KMS-11 (cell line): ENCODE measurements at regions not wholly inside any gene's neighbourhood (a gene's known extent, or its start where the extent isn't known, plus 50 kb on each side); places are given as distances from the start of the nearest gene placed in this dataset.

ENCODE experiments used
- H2AFZ ChIP-seq: fragments of 200-600 bp; sonication (generic); 2 replicates; pipeline ENCODE4 v1.6.1; 2016; ENCODE audit warnings: antibody characterized with exemption, mixed run types, low read depth
- H3K27ac ChIP-seq: fragments of 200-600 bp; sonication (generic); 2 replicates; pipeline ENCODE4 v1.6.1; 2016; ENCODE audit warnings: mild to moderate bottlenecking, mixed run types
- H3K27me3 ChIP-seq: fragments of 200-600 bp; sonication (generic); 2 replicates; pipeline ENCODE4 v1.6.1; 2017; ENCODE audit warnings: mild to moderate bottlenecking, low read depth, mixed run types, moderate library complexity; ENCODE audit not compliant: insufficient read depth
- H3K36me3 ChIP-seq: fragments of 200-600 bp; sonication (generic); 2 replicates; pipeline ENCODE4 v1.6.1; 2017; ENCODE audit warnings: mild to moderate bottlenecking, mixed run types; ENCODE audit not compliant: insufficient read depth
- H3K4me1 ChIP-seq: fragments of 200-600 bp; sonication (generic); 2 replicates; pipeline ENCODE4 v1.6.1; 2016; ENCODE audit warnings: mild to moderate bottlenecking, low read depth, mixed run types; ENCODE audit not compliant: poor library complexity, severe bottlenecking
- H3K4me2 ChIP-seq: fragments of 200-600 bp; sonication (generic); 2 replicates; pipeline ENCODE4 v1.7.0; 2016; ENCODE audit warnings: mild to moderate bottlenecking, mixed run types
- H3K4me3 ChIP-seq: fragments of 200-600 bp; sonication (generic); IDR thresholded peaks from 2 replicates; pipeline ENCODE4 v1.6.1; 2017; ENCODE audit warnings: low read depth, low read length, mixed read lengths; ENCODE audit not compliant: insufficient read depth
- H3K79me2 ChIP-seq: fragments of 200-600 bp; sonication (generic); 2 replicates; pipeline ENCODE4 v1.6.1; 2016; ENCODE audit warnings: low read depth, mixed run types; ENCODE audit not compliant: insufficient read depth
- H3K9ac ChIP-seq: fragments of 200-600 bp; sonication (generic); 2 replicates; pipeline ENCODE4 v1.6.1; 2016; ENCODE audit warnings: mild to moderate bottlenecking, mixed run types
- H4K20me1 ChIP-seq: fragments of 200-600 bp; sonication (generic); 2 replicates; pipeline ENCODE4 v1.6.1; 2016; ENCODE audit warnings: mild to moderate bottlenecking, mixed run types; ENCODE audit not compliant: insufficient read depth
- TF ChIP-seq, protein P1 (sequence below): fragments of 200-600 bp; sonication (generic); conservative IDR thresholded peaks from 2 replicates; pipeline ENCODE4 v1.6.1; 2017; ENCODE audit warnings: low read depth, mild to moderate bottlenecking, antibody characterized with exemption, low read length, moderate library complexity, mixed read lengths

DNA sequence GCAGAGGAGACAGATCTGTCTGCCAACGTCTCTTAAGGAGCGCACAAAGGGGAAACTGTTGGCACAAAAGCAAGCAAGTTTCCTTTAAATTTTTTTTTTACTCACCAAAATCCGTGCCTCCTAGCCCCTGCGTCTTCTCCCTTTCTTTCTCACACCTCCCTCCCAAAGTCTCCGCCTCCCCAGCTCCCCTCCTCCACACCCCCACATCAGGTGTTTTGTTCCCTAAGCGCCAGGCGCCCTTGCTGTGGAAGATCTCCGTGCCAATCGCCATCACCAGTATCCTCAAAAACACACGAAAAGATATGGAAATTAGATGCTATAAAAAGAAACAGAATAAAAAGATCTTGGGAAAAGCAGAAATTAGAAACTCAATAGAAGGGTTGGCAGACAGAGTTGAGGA, 87.6 kb downstream of the DRD1 start:
- no peaks in the 10 kb centered on the region for H3K79me2 ChIP-seq
- TF ChIP-seq, protein P1, sequence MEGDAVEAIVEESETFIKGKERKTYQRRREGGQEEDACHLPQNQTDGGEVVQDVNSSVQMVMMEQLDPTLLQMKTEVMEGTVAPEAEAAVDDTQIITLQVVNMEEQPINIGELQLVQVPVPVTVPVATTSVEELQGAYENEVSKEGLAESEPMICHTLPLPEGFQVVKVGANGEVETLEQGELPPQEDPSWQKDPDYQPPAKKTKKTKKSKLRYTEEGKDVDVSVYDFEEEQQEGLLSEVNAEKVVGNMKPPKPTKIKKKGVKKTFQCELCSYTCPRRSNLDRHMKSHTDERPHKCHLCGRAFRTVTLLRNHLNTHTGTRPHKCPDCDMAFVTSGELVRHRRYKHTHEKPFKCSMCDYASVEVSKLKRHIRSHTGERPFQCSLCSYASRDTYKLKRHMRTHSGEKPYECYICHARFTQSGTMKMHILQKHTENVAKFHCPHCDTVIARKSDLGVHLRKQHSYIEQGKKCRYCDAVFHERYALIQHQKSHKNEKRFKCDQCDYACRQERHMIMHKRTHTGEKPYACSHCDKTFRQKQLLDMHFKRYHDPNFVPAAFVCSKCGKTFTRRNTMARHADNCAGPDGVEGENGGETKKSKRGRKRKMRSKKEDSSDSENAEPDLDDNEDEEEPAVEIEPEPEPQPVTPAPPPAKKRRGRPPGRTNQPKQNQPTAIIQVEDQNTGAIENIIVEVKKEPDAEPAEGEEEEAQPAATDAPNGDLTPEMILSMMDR = no peak
- no peaks in the 10 kb centered on the region for H4K20me1 ChIP-seq
- H3K27ac ChIP-seq = no peak overlapping the region
- no peak overlapping the region for H2AFZ ChIP-seq
- no peaks in the 10 kb centered on the region for H3K36me3 ChIP-seq
- H3K9ac ChIP-seq = no peak overlapping the region
- H3K4me3 ChIP-seq = no peak overlapping the region
- no peak overlapping the region for H3K4me2 ChIP-seq
- no peaks in the 10 kb centered on the region for H3K4me1 ChIP-seq
- H3K27me3 ChIP-seq = no peaks in the 10 kb centered on the region

DNA sequence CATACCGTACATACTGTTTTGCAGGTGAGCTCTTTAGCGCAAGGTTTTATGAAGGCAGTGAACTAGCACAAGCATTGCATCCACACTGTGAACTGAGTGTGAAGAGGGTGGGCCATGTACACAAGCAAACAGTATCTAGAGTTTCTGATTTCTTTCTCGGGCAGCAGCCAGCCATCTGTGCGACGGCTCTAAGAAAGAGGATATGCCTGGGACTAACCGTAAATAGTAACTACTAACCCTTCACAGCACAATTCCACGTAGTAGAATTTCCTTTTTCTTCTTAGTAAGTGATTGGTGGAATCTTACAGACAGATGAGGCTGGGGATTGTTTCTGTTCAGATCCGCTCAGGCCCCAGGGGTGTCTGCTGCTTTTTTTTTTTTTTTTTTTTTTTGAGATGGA, 89.0 kb downstream of the DRD1 start:
- Histone ChIP-seq H3K27me3 (no peaks in the 10 kb centered on the region), H3K79me2 (no peaks in the 10 kb centered on the region), H3K4me2 (no peak overlapping the region), H3K9ac (no peak overlapping the region), H4K20me1 (no peaks in the 10 kb centered on the region), H3K36me3 (no peaks in the 10 kb centered on the region), H3K27ac (no peak overlapping the region), H2AFZ (no peak overlapping the region), H3K4me1 (no peaks in the 10 kb centered on the region), H3K4me3 (no peak overlapping the region)
- TF ChIP-seq, protein P1 = no peak

DNA sequence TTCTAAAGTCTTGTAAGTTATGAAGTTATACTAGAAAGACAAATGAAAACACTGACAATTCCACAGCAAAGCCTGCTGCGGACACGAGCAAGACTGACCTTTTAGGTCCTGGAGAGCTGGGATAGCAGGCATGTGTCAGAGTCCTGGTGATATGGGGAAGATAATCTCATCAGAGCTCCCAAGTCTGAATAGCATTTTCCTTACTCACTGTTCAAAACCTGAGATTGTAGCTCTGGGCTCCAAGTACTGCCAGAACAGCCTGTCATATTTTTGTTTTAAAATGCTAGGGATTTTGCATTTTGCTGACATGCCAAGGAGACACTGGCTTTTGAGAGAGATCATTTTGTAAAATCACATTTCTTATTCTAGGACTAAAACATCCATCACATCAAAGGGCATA, 90.1 kb downstream of the DRD1 start:
- H3K79me2 ChIP-seq = no peaks in the 10 kb centered on the region
- TF ChIP-seq, protein P1 = no peak
- H3K36me3 ChIP-seq = no peaks in the 10 kb centered on the region
- H3K27me3 ChIP-seq = no peaks in the 10 kb centered on the region
- H4K20me1 ChIP-seq = no peaks in the 10 kb centered on the region
- H3K27ac ChIP-seq = no peak overlapping the region
- H3K4me2 ChIP-seq = no peak overlapping the region
- no peak overlapping the region for H2AFZ ChIP-seq
- no peaks in the 10 kb centered on the region for H3K4me1 ChIP-seq
- H3K4me3 ChIP-seq = no peak overlapping the region
- H3K9ac ChIP-seq = no peak overlapping the region

DNA sequence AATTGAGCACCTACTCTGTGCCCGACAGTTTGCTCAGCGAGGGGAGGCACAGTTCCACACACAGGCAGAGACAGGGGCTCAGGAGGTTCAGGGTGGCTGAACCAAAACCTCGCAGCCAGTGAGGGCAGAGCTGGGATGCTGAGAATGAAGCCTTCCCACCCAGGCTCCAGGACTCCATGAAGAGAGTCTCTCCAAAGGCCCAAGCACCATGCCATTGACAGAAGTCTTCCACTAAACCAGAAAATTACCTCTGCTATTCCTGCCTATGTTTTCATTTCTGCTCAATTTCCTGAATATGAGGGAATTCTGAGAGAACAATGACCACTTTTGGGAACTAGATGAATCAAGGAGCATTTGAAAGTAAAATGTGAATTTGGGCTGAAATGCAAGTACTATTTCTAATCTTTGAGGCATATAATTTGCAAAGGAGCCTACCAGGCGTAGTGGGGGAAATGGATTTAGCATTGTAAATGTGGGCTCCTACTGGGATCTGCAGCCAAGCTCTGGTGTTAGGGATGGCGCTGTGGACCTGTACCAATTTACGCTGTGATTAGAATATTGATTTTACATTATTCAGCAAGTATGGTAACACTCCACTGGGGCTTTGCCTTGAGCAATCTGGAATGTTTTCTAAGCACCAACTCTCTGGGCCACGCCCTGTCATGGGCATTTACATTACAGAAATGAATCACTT, 91.9 kb downstream of the DRD1 start:
- no peaks in the 10 kb centered on the region for H3K79me2 ChIP-seq

More for the DNA sequence above, 91.9 kb downstream of the DRD1 start:
- Histone ChIP-seq H3K4me2 (no peak overlapping the region), H2AFZ (no peak overlapping the region), H3K4me3 (no peak overlapping the region), H3K4me1 (no peaks in the 10 kb centered on the region), H3K27me3 (no peaks in the 10 kb centered on the region), H3K9ac (no peak overlapping the region), H3K36me3 (no peaks in the 10 kb centered on the region), H3K27ac (no peak overlapping the region), H4K20me1 (no peaks in the 10 kb centered on the region)
- TF ChIP-seq, protein P1 = no peak
